ENCODE measurements at regions not wholly inside any gene's neighbourhood (a gene's known extent, or its start where the extent isn't known, plus 50 kb on each side); places are given as distances from the start of the nearest gene placed in this dataset.

- TF ChIP-seq CTCF (IDR thresholded peaks at IDR 0.05) (no peak), POLR2A (IDR thresholded peaks at IDR 0.05) (no peak)
Measured at GRCh38 chr14:87076922-87077321, 916.1 kb downstream of the GALC start.

All from right lobe of liver (tissue), 4 donors.